SK-N-SH (cell line): ENCODE measurements at regions not wholly inside any gene's neighbourhood (a gene's known extent, or its start where the extent isn't known, plus 50 kb on each side); places are given as distances from the start of the nearest gene placed in this dataset.

Experiments
- CTCF ChIA-PET: fragments of 300-600, 350-600 bp; formaldehyde crosslinking; extraction: SDS; loops from one replicate; lab custom pipeline; 2021; lab: Yijun Ruan, JAX
- POLR2A ChIA-PET: fragments of 350-600 bp; sonication (Branson Sonifier 250); formaldehyde crosslinking; extraction: SDS; loops from one replicate; lab custom pipeline; 2020; ENCODE audit warnings: antibody characterized with exemption, inconsistent platforms; lab: Yijun Ruan, JAX
- DNase-seq: peaks from one replicate; pipeline ENCODE4 v3.0.0; 2012
- H2AFZ ChIP-seq: fragments of 200-600 bp; sonication (generic); 2 replicates; pipeline ENCODE4 v1.8.1; 2016; ENCODE audit warnings: antibody characterized with exemption, mild to moderate bottlenecking, low read depth
- H3F3A ChIP-seq: fragments of 200-600 bp; sonication (generic); replicated peaks from 2 replicates; pipeline ENCODE3; 2016; ENCODE audit warnings: antibody characterized with exemption, mild to moderate bottlenecking; ENCODE audit not compliant: insufficient read depth
- H3K27ac ChIP-seq, 2 experiments: fragments of 200-500 bp in 1 of 2; fragments of 200-600 bp in 1 of 2; sonication (Bioruptor generic) in 1 of 2; sonication (generic), shearing (Covaris generic) in 1 of 2; 2 replicates each; pipeline versions ENCODE4 v1.5.1 to v1.6.1; 2014 to 2016; ENCODE audit warnings: low read depth in 2 of 2, inconsistent platforms in 1 of 2, low read length in 1 of 2, mild to moderate bottlenecking in 1 of 2, mixed read lengths in 1 of 2
- H3K27me3 ChIP-seq: fragments of 200-600 bp; sonication (generic), shearing (Covaris generic); 2 replicates; pipeline ENCODE4 v1.6.1; 2016; ENCODE audit warnings: mixed run types; ENCODE audit not compliant: insufficient read depth
- H3K36me3 ChIP-seq, 2 experiments: fragments of 200-500 bp in 1 of 2; fragments of 200-600 bp in 1 of 2; sonication (Bioruptor generic) in 1 of 2; sonication (generic) in 1 of 2; replicated peaks in 1 of 2; 2 replicates each; pipeline versions ENCODE3 to v1.5.1; 2014 to 2016; ENCODE audit warnings: low read length in 1 of 2, mild to moderate bottlenecking in 1 of 2; ENCODE audit not compliant: insufficient read depth in 2 of 2, control insufficient read depth in 1 of 2
- H3K4me1 ChIP-seq, 2 experiments: fragments of 200-500 bp in 1 of 2; fragments of 200-600 bp in 1 of 2; sonication (Bioruptor generic) in 1 of 2; sonication (generic), shearing (Covaris generic) in 1 of 2; 2 replicates each; pipeline versions ENCODE4 v1.5.1 to v1.6.1; 2014 to 2016; ENCODE audit warnings: low read depth in 1 of 2, low read length in 1 of 2, mixed run types in 1 of 2; ENCODE audit not compliant: insufficient read depth in 2 of 2, control insufficient read depth in 1 of 2
- H3K4me2 ChIP-seq: fragments of 200-600 bp; sonication (generic), shearing (Covaris generic); 2 replicates; pipeline ENCODE4 v1.6.1; 2017; ENCODE audit warnings: mixed run types
- H3K4me3 ChIP-seq, 2 experiments: fragments of 200-500 bp in 1 of 2; fragments of 200-600 bp in 1 of 2; sonication (Bioruptor generic) in 1 of 2; sonication (generic), shearing (Covaris generic) in 1 of 2; 2 replicates each; pipeline versions ENCODE4 v1.5.1 to v1.8.1; 2014 to 2016; ENCODE audit warnings: low read depth in 2 of 2, inconsistent platforms in 1 of 2, low read length in 1 of 2, mild to moderate bottlenecking in 1 of 2, mixed read lengths in 1 of 2, moderate library complexity in 1 of 2
- H3K79me2 ChIP-seq: fragments of 200-600 bp; sonication (generic); 2 replicates; pipeline ENCODE4 v1.8.1; 2017; ENCODE audit warnings: mild to moderate bottlenecking; ENCODE audit not compliant: insufficient read depth
- H3K9ac ChIP-seq: fragments of 200-600 bp; sonication (generic); 2 replicates; pipeline ENCODE4 v1.6.1; 2017; ENCODE audit warnings: mixed run types
- H3K9me2 ChIP-seq: fragments of 200-600 bp; sonication (generic); 2 replicates; pipeline ENCODE4 v1.6.1; 2017; ENCODE audit warnings: mixed run types
- H3K9me3 ChIP-seq: fragments of 200-600 bp; sonication (generic); 2 replicates; pipeline ENCODE4 v1.6.1; 2017; ENCODE audit warnings: mixed run types, mild to moderate bottlenecking, moderate library complexity
- H4K20me1 ChIP-seq: fragments of 200-600 bp; sonication (generic); 2 replicates; pipeline ENCODE4 v1.6.1; 2017; ENCODE audit warnings: mild to moderate bottlenecking, mixed run types; ENCODE audit not compliant: insufficient read depth
- ELF1 ChIP-seq: IDR thresholded peaks from 2 replicates; pipeline ENCODE4 v1.4.0; 2012
- EP300 ChIP-seq, 2 experiments: IDR thresholded peaks; 2 replicates each; pipeline versions ENCODE4 v1.4.0 to v1.6.1; 2012; ENCODE audit warnings: borderline replicate concordance in 1 of 2, low read depth in 1 of 2, low read length in 1 of 2
- EZH2phosphoT487 ChIP-seq: fragments of 200-600 bp; sonication (generic); IDR thresholded peaks from 2 replicates; pipeline ENCODE4 v1.6.1; 2017; ENCODE audit warnings: low read depth, mixed run types, mild to moderate bottlenecking, antibody characterized with exemption, moderate library complexity, borderline replicate concordance
- FOSL2 ChIP-seq: IDR thresholded peaks from 2 replicates; pipeline ENCODE4 v1.4.0; 2012; ENCODE audit warnings: low read depth, mild to moderate bottlenecking, moderate library complexity, borderline replicate concordance
- FOXJ3 ChIP-seq: sonication (generic); formaldehyde crosslinking; IDR thresholded peaks from 2 replicates; pipeline ENCODE4 v1.5.1; 2020; ENCODE audit warnings: mild to moderate bottlenecking, missing genetic modification reagents
- IRF3 ChIP-seq: fragments of 150-350 bp; IDR thresholded peaks from 2 replicates; pipeline ENCODE4 v1.6.1; 2016; ENCODE audit warnings: mild to moderate bottlenecking, low read depth, low read length
- MEF2A ChIP-seq: IDR thresholded peaks from 2 replicates; pipeline ENCODE4 v1.4.0; 2012; ENCODE audit warnings: low read depth, borderline replicate concordance
- MXI1 ChIP-seq: IDR thresholded peaks from 2 replicates; pipeline ENCODE4 v1.6.1; 2012; ENCODE audit warnings: mild to moderate bottlenecking, low read depth, low read length, improper control_type of control experiment
- NFIC ChIP-seq: IDR thresholded peaks from 2 replicates; pipeline ENCODE4 v1.4.0; 2012; ENCODE audit warnings: borderline replicate concordance
- RAD21 ChIP-seq: IDR thresholded peaks from 2 replicates; pipeline ENCODE4 v1.6.1; 2012; ENCODE audit warnings: mild to moderate bottlenecking, low read length
- REST ChIP-seq: IDR thresholded peaks from 2 replicates; pipeline ENCODE4 v1.6.1; 2012; ENCODE audit warnings: mild to moderate bottlenecking, low read depth, low read length, moderate library complexity
- RXRA ChIP-seq: IDR thresholded peaks from 2 replicates; pipeline ENCODE4 v1.4.0; 2012; ENCODE audit warnings: low read depth, mild to moderate bottlenecking, borderline replicate concordance
- SIN3A ChIP-seq: IDR thresholded peaks from 2 replicates; pipeline ENCODE4 v1.6.1; 2012; ENCODE audit warnings: low read depth, mild to moderate bottlenecking, low read length, moderate library complexity, borderline replicate concordance
- SMC3 ChIP-seq: IDR thresholded peaks from 2 replicates; pipeline ENCODE4 v1.6.1; 2012; ENCODE audit warnings: low read depth, low read length, improper control_type of control experiment
- USF1 ChIP-seq: IDR thresholded peaks from 2 replicates; pipeline ENCODE4 v1.4.0; 2012; ENCODE audit warnings: low read depth, borderline replicate concordance
- USF2 ChIP-seq: fragments of 150-350 bp; IDR thresholded peaks from 2 replicates; pipeline ENCODE4 v1.6.1; 2017; ENCODE audit warnings: antibody characterized with exemption, low read length, low read depth, borderline replicate concordance
- YY1 ChIP-seq: IDR thresholded peaks from 2 replicates; pipeline ENCODE4 v1.4.0; 2012; ENCODE audit warnings: low read depth, mild to moderate bottlenecking
- ZBTB33 ChIP-seq: IDR thresholded peaks from 2 replicates; pipeline ENCODE4 v1.4.0; 2012; ENCODE audit warnings: low read depth, borderline replicate concordance
- WGBS: methylation state at CpG from one replicate; pipeline ENCODE4 v1.1.6; 2017; ENCODE audit warnings: low lambda C conversion rate; 5-methylcytosine and 5-hydroxymethylcytosine counted together

- H3K79me2 ChIP-seq: no peaks in the 10 kb centered on the region
- DNase-seq: no peak
- H3K36me3 ChIP-seq: no peaks in the 10 kb centered on the region
- H3K4me3 ChIP-seq: no peak overlapping the region
- no peak overlapping the region for H3K27ac ChIP-seq
- CTCF ChIA-PET: interaction anchor here (0.5 to 0.7 kb wide), 2 partner anchors 11 to 131 kb away, joined by 3 read pairs; no protein-coding TSS in a partner anchor
- 2% methylated on average over 1 of the region's 1 CpG for WGBS
- POLR2A ChIA-PET: no interaction called here
- H3K9ac ChIP-seq: no peak overlapping the region
- no peaks in the 10 kb centered on the region for H3F3A ChIP-seq
- peaks cover 5% of the 10 kb centered on the region; the same call in 1 of the 2 replicates for H3K27me3 ChIP-seq
- no peak overlapping the region for H3K4me2 ChIP-seq
- no peaks in the 10 kb centered on the region for H3K4me1 ChIP-seq
- H3K9me3 ChIP-seq: no peaks in the 10 kb centered on the region
- no peak for TF ChIP-seq YY1
- TF ChIP-seq RAD21: no peak
- TF ChIP-seq MEF2A: no peak
- TF ChIP-seq NFIC: no peak
- no peak for TF ChIP-seq USF2
- TF ChIP-seq ZBTB33: no peak
- no peaks in the 10 kb centered on the region for H4K20me1 ChIP-seq
- no peak overlapping the region for H2AFZ ChIP-seq
- no peaks in the 10 kb centered on the region for H3K9me2 ChIP-seq
Observed at GRCh38 chr22:22049684-22050083, 67.1 kb upstream of the TOP3B start.

GRCh38 chr22:22048981-22049531 lies 66.5 kb upstream of the TOP3B start:
- no peak for DNase-seq
- Histone ChIP-seq H2AFZ (no peak overlapping the region), H4K20me1 (no peaks in the 10 kb centered on the region), H3K27ac (no peak overlapping the region), H3K4me3 (no peak overlapping the region), H3K4me2 (no peak overlapping the region), H3K4me1 (no peaks in the 10 kb centered on the region), H3K9ac (no peak overlapping the region), H3K36me3 (no peaks in the 10 kb centered on the region), H3K9me2 (no peaks in the 10 kb centered on the region), H3K79me2 (no peaks in the 10 kb centered on the region), H3F3A (no peaks in the 10 kb centered on the region), H3K9me3 (no peaks in the 10 kb centered on the region), H3K27me3 (peaks cover 5% of the 10 kb centered on the region; the same call in 1 of the 2 replicates)
- CTCF ChIA-PET: interaction anchor here (0.5 to 0.7 kb wide), 2 partner anchors 12 to 132 kb away, joined by 3 read pairs; no protein-coding TSS in a partner anchor
- POLR2A ChIA-PET: no interaction called here
- WGBS: 1% methylated on average over 2 of the region's 2 CpGs
- TF ChIP-seq EZH2phosphoT487 (no peak), RAD21 (no peak), FOXJ3 (CRISPR knock-in tag) (no peak), FOSL2 (no peak), SIN3A (no peak), RXRA (no peak), IRF3 (no peak), USF1 (no peak), SMC3 (no peak), ELF1 (no peak), REST (no peak), EP300 (IDR thresholded peaks at IDR 0.05; ENCODE audit: borderline replicate concordance in 1 of 2, low read depth in 1 of 2, low read length in 1 of 2) (no peak), YY1 (no peak), MXI1 (no peak)
